HFF-Myc (cell line): ENCODE measurements at regions not wholly inside any gene's neighbourhood (a gene's known extent, or its start where the extent isn't known, plus 50 kb on each side); places are given as distances from the start of the nearest gene placed in this dataset.

Experiments
- DNase-seq: peaks from one replicate; pipeline ENCODE4 v3.0.0-alpha.2; 2011; ENCODE audit warnings: low read depth; ENCODE audit errors: extremely low read depth
- H3K4me3 ChIP-seq: replicated peaks from 2 replicates; pipeline ENCODE4 v1.5.1; 2011; ENCODE audit warnings: low read depth, mild to moderate bottlenecking, control low read depth, low read length
- CTCF ChIP-seq: IDR thresholded peaks from 2 replicates; pipeline ENCODE4 v1.5.1; 2012; ENCODE audit warnings: mild to moderate bottlenecking, low read depth, low read length, control low read depth; ENCODE audit errors: missing control alignments

- no peak for TF ChIP-seq CTCF
- DNase-seq, result no peak
- no peak overlapping the region for H3K4me3 ChIP-seq
Observed at GRCh38 chr19:33875071-33875470, 78.4 kb downstream of the KCTD15 start.

GRCh38 chr19:33876192-33876591 is 79.5 kb downstream of the KCTD15 start:
- TF ChIP-seq CTCF, result no peak
- no peak overlapping the region for H3K4me3 ChIP-seq
- no peak for DNase-seq

DNA sequence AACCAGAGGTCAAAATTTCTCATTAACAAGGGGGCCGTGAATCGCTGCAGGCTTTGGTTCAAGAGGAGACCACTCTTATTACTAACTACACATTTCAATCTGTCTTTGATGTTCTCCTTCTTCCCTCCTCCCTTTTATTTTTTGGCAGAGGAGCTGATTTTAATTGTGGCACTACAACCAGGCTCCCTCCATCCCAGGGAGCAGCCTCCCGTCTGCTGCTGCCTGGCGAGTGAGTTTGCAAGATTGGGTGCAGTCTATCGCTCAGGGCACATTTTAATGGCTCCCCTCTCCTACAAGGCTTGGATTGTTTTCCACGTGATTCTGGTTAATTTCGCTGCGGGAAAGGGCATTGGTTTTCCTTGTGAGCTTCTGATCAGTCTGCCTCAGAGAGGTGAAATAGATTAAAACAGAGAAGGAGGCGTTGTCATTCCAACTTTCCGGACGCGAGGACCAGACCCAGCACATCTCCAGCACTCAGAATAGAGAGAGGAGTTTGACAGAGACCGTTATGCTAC is 81.4 kb downstream of the KCTD15 start:
- no peak for DNase-seq
- no peak for TF ChIP-seq CTCF
- H3K4me3 ChIP-seq, result no peak overlapping the region

DNA sequence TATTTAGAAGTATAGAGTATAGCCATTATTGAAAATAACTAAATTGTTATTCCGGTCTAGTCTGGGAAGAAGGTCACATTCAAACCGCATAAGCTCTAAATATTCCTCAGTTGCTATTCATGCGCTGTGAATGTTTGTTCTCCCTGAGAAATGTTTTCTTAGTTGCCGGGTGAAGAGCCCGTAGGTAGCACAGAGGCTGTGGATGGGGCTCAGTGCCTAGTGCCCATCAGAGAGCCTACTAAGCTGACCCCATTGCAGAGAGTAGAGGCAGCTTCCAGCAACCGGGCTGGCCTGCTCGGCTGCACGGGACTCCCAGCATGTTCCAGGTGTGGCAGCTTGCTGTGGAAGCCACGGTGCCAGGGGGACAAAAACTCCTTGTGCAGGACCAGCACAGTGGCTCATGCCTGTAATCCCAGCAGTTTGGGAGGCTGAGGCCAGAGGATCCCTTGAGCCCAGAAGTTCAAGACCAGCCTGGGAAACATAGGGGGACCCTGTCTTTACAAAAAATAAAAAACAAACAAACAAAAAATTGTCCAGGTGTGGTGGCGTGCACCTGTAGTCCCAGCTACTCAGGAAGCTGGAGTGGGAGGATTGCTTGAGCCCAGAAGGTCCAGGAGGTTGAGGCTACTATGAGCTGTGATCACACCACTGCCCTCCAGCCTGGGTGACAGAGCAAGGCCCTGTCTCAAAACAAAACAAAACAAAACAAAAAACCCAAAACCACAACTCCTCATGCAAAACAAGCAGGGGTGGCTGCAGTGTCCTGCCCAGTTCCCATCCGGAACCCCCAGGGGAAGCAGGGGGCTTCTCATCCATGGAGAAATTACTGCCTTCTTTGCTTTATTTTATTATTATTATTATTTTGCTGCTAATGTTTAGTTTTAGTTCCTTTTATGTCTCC is 82.5 kb downstream of the KCTD15 start:
- DNase-seq, result no peak

DNA sequence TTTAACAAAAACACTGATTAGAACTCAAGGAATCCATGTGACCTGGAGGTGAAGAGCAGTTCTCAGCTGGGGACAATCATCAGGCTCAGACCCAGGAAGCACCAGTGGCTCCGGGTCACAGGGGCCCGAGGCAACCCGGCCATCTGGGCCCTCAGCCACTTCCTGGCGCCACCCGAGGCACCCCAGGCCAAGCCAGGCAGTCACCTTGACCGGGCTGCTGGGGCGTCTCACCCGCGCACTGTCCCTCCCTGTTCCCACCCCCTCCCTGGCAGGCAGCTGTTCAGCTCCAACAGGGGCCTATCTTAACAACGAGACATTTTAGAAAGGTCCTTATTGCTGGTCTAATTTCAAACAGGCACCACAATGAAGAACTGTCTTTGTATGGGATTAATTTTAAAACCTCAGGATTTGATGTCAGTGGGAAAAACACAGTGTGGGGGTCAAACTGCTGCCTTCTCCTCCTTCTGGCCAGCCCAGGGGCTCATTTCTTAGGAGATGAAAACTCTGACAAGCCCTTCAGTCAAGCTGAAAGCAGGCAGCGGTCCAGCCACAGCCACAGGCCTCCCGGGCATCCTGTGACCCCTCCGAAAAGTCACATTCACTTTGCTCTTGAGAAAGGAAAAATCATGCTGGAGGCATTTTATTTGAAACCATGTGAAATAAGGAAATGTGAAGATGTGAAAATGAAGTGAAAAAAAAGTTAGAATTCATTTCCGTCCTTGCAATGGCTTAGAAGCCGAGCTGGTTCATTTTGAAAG is 83.3 kb downstream of the KCTD15 start:
- no peak for TF ChIP-seq CTCF
- DNase-seq, result no peak
- H3K4me3 ChIP-seq, result no peak overlapping the region

More for the DNA sequence above, 82.5 kb downstream of the KCTD15 start:
- TF ChIP-seq CTCF, result no peak
- no peak overlapping the region for H3K4me3 ChIP-seq

DNA sequence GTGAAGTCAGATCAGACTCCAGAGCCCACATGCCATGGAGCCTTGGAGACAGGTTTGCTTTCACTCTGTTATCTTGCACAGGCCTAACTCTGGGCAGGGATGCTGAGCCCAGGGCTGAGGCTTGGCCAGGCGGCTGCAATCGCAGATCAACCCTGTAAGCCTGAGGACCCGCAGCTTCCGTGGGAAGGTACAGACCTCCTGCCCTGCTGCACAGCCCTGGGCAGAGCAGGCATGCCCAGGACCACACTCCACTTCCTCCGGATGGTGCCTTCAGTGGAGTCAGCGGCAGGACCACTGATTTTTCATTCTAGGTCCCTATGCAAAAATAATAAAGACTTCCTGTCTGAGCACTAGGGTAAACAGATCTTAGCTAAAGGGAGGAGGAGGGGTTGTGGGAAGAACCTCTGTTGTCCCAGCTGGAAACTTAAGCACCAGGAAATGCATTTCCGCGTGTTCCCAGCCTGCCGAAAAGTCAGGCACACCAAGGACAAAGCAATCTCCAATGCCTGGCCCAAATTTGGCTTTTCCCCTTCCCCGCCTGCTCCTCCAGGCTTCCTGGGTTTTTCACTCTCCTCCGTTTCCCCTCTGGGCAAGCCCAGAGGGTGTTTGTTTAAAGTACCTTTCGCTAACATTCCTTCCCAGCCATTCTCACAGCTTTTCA is 87.3 kb downstream of the KCTD15 start:
- no peak for DNase-seq
- H3K4me3 ChIP-seq, result no peak overlapping the region
- TF ChIP-seq CTCF, result no peak
